ENCODE measurements at regions not wholly inside any gene's neighbourhood (a gene's known extent, or its start where the extent isn't known, plus 50 kb on each side); places are given as distances from the start of the nearest gene placed in this dataset.

GRCh38 chr2:104546537-104546936, 307.4 kb upstream of the POU3F3 start:
- TF ChIP-seq EZH2 (IDR thresholded peaks at IDR 0.05; ENCODE audit: borderline replicate concordance, low read depth, low read length, severe bottlenecking) (no peak), CTCF (IDR thresholded peaks at IDR 0.05; ENCODE audit: borderline replicate concordance, extremely low read depth, low read length, poor library complexity, severe bottlenecking) (no peak)
